ENCODE measurements at regions not wholly inside any gene's neighbourhood (a gene's known extent, or its start where the extent isn't known, plus 50 kb on each side); places are given as distances from the start of the nearest gene placed in this dataset.

DNA sequence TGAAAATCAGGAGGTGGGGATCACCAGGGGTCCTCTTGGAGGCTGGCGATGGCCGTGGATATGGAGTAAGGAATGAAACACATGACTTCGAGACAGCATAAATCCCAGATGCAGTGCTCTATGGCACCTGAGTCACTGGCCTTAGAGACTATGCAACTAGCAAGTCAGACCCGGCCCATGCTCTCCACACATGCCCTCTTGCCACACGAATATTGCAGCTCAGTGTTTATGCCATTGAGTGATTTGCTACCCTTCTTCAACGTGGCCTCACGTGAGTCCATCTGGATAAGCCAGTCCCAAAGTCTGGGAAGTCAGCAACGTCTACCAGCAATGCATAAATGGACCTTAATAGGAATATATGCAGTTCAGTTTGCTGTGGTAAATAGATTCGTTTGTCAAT is 466.3 kb downstream of the CD83 start (continued):
- no peak for TF ChIP-seq EZH2 (IDR thresholded peaks at IDR 0.05; ENCODE audit: low read depth, unreplicated experiment)
- no peak for TF ChIP-seq CREB1 (CRISPR knock-in tag; IDR thresholded peaks at IDR 0.05; ENCODE audit: low read depth)
- TF ChIP-seq STAT1 (IDR thresholded peaks at IDR 0.05; ENCODE audit: unreplicated experiment): no peak

DNA sequence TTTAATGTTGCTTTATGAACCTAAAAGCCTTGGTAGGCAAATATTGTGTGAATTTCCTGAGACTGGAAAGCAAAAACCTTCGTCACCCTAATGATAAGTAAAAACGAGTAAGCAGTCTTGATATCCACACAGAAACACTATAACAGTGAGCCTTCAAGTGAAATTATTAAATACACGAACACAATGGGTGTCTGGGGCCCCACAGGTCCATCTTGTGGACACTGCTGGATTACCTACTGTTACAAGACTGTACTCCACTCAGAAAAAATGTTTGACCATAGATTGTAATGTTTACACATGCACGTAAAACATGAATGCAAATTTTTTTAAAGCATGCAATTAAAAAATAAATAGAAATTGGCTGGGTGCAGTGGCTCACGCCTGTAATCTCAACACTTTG is 466.9 kb downstream of the CD83 start:
- Histone ChIP-seq H3K4me3 (no peak overlapping the region), H3K36me3 (ENCODE audit: insufficient read depth) (no peaks in the 10 kb centered on the region), H3K27me3 (ENCODE audit: insufficient read depth) (no peaks in the 10 kb centered on the region), H3F3A (replicated peaks; ENCODE audit: low read depth) (no peaks in the 10 kb centered on the region), H3K4me1 (ENCODE audit: insufficient read depth) (no peaks in the 10 kb centered on the region), H2AFZ (no peak overlapping the region), H3K9me2 (ENCODE audit: insufficient read depth) (peaks cover 20% of the 10 kb centered on the region), H3K27ac (ENCODE audit: low read depth) (no peak overlapping the region), H3K4me2 (no peak overlapping the region), H4K20me1 (replicated peaks; ENCODE audit: insufficient read depth) (no peaks in the 10 kb centered on the region), H3K79me2 (replicated peaks; ENCODE audit: insufficient read depth) (no peaks in the 10 kb centered on the region)
- no peaks in the 10 kb centered on the region for H3K4me1 Mint-ChIP-seq
- no peaks in the 10 kb centered on the region for H3K9me3 Mint-ChIP-seq
- H3K27me3 Mint-ChIP-seq (ENCODE audit: insufficient read depth, low read depth, poor library complexity): no peaks in the 10 kb centered on the region
- no peaks in the 10 kb centered on the region for H3K36me3 Mint-ChIP-seq (ENCODE audit: low read depth)
- H3K4me3 Mint-ChIP-seq: no peak overlapping the region
- no peak for ATAC-seq
- DNase-seq (ENCODE audit: low spot score): no peak
- TF ChIP-seq REST (IDR thresholded peaks at IDR 0.05; ENCODE audit: unreplicated experiment): no peak
- TF ChIP-seq ETS1 (IDR thresholded peaks at IDR 0.05): no peak
- no peak for TF ChIP-seq NANOG (IDR thresholded peaks at IDR 0.05; ENCODE audit: borderline replicate concordance)
- TF ChIP-seq EZH2 (IDR thresholded peaks at IDR 0.05; ENCODE audit: low read depth, unreplicated experiment): no peak
- no peak overlapping the region for H3K27ac Mint-ChIP-seq

GRCh38 chr6:14585689-14586088 is 468.1 kb downstream of the CD83 start:
- ATAC-seq (no peak), DNase-seq (ENCODE audit: low spot score) (no peak)
- Mint-ChIP-seq H3K27ac (no peak overlapping the region), H3K36me3 (ENCODE audit: low read depth) (no peaks in the 10 kb centered on the region), H3K4me3 (no peak overlapping the region), H3K27me3 (ENCODE audit: insufficient read depth, low read depth, poor library complexity) (no peaks in the 10 kb centered on the region), H3K9me3 (no peaks in the 10 kb centered on the region), H3K4me1 (no peaks in the 10 kb centered on the region)
- Histone ChIP-seq H4K20me1 (replicated peaks; ENCODE audit: insufficient read depth) (no peaks in the 10 kb centered on the region), H3F3A (replicated peaks; ENCODE audit: low read depth) (no peaks in the 10 kb centered on the region), H3K4me2 (no peak overlapping the region), H3K9me2 (ENCODE audit: insufficient read depth) (peaks cover 23% of the 10 kb centered on the region), H2AFZ (no peak overlapping the region), H3K79me2 (replicated peaks; ENCODE audit: insufficient read depth) (no peaks in the 10 kb centered on the region), H3K4me1 (ENCODE audit: insufficient read depth) (no peaks in the 10 kb centered on the region), H3K27me3 (ENCODE audit: insufficient read depth) (no peaks in the 10 kb centered on the region), H3K36me3 (ENCODE audit: insufficient read depth) (no peaks in the 10 kb centered on the region), H3K4me3 (no peak overlapping the region), H3K27ac (ENCODE audit: low read depth) (no peak overlapping the region)
- TF ChIP-seq CREB1 (CRISPR knock-in tag; IDR thresholded peaks at IDR 0.05; ENCODE audit: low read depth): no peak
- TF ChIP-seq, protein P1, sequence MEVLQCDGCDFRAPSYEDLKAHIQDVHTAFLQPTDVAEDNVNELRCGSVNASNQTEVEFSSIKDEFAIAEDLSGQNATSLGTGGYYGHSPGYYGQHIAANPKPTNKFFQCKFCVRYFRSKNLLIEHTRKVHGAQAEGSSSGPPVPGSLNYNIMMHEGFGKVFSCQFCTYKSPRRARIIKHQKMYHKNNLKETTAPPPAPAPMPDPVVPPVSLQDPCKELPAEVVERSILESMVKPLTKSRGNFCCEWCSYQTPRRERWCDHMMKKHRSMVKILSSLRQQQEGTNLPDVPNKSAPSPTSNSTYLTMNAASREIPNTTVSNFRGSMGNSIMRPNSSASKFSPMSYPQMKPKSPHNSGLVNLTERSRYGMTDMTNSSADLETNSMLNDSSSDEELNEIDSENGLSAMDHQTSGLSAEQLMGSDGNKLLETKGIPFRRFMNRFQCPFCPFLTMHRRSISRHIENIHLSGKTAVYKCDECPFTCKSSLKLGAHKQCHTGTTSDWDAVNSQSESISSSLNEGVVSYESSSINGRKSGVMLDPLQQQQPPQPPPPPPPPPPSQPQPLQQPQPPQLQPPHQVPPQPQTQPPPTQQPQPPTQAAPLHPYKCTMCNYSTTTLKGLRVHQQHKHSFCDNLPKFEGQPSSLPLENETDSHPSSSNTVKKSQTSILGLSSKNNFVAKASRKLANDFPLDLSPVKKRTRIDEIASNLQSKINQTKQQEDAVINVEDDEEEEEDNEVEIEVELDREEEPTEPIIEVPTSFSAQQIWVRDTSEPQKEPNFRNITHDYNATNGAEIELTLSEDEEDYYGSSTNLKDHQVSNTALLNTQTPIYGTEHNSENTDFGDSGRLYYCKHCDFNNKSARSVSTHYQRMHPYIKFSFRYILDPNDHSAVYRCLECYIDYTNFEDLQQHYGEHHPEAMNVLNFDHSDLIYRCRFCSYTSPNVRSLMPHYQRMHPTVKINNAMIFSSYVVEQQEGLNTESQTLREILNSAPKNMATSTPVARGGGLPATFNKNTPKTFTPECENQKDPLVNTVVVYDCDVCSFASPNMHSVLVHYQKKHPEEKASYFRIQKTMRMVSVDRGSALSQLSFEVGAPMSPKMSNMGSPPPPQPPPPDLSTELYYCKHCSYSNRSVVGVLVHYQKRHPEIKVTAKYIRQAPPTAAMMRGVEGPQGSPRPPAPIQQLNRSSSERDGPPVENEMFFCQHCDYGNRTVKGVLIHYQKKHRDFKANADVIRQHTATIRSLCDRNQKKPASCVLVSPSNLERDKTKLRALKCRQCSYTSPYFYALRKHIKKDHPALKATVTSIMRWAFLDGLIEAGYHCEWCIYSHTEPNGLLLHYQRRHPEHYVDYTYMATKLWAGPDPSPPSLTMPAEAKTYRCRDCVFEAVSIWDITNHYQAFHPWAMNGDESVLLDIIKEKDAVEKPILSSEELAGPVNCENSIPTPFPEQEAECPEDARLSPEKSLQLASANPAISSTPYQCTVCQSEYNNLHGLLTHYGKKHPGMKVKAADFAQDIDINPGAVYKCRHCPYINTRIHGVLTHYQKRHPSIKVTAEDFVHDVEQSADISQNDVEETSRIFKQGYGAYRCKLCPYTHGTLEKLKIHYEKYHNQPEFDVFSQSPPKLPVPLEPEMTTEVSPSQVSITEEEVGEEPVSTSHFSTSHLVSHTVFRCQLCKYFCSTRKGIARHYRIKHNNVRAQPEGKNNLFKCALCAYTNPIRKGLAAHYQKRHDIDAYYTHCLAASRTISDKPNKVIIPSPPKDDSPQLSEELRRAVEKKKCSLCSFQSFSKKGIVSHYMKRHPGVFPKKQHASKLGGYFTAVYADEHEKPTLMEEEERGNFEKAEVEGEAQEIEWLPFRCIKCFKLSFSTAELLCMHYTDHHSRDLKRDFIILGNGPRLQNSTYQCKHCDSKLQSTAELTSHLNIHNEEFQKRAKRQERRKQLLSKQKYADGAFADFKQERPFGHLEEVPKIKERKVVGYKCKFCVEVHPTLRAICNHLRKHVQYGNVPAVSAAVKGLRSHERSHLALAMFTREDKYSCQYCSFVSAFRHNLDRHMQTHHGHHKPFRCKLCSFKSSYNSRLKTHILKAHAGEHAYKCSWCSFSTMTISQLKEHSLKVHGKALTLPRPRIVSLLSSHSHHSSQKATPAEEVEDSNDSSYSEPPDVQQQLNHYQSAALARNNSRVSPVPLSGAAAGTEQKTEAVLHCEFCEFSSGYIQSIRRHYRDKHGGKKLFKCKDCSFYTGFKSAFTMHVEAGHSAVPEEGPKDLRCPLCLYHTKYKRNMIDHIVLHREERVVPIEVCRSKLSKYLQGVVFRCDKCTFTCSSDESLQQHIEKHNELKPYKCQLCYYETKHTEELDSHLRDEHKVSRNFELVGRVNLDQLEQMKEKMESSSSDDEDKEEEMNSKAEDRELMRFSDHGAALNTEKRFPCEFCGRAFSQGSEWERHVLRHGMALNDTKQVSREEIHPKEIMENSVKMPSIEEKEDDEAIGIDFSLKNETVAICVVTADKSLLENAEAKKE (CRISPR knock-in tag; IDR thresholded peaks at IDR 0.05): no peak
- no peak for TF ChIP-seq POLR2AphosphoS5 (IDR thresholded peaks at IDR 0.05; ENCODE audit: low read depth)
